H1 (cell line): ENCODE measurements at regions not wholly inside any gene's neighbourhood (a gene's known extent, or its start where the extent isn't known, plus 50 kb on each side); places are given as distances from the start of the nearest gene placed in this dataset.

Source experiments
- CTCF ChIA-PET: fragments of 300-600 bp; sonication (Branson Sonifier 250); formaldehyde crosslinking; loops from one replicate; lab custom pipeline; 2021; ENCODE audit not compliant: partially characterized antibody; lab: Charles Lee
- POLR2A ChIA-PET: fragments of 300-600 bp; sonication (Branson Sonifier 250); formaldehyde crosslinking; loops from one replicate; lab custom pipeline; 2021; ENCODE audit warnings: inconsistent platforms; ENCODE audit not compliant: partially characterized antibody; lab: Charles Lee
- DNase-seq, 2 experiments: peaks; one replicate each; pipeline versions ENCODE4 v3.0.0 to v3.0.0-alpha.2; 2010 to 2022; ENCODE audit warnings: low spot score in 2 of 2, low read depth in 1 of 2, mixed read lengths in 1 of 2
- FAIRE-seq: peaks from 2 replicates; lab custom pipeline; 2011; peaks lifted over from hg19 to GRCh38; lab: Jason Lieb, UNC
- H2AFZ ChIP-seq: 2 replicates; pipeline ENCODE4 v1.8.1; 2012; ENCODE audit warnings: low read length, inconsistent platforms
- H2AK5ac ChIP-seq: 2 replicates; pipeline ENCODE4 v1.6.1; 2013; ENCODE audit warnings: low read depth, low read length
- H2BK120ac ChIP-seq: replicated peaks from 2 replicates; pipeline ENCODE3; 2013; ENCODE audit warnings: low read depth, low read length, inconsistent platforms
- H2BK12ac ChIP-seq: 2 replicates; pipeline ENCODE4 v1.6.1; 2013; ENCODE audit warnings: low read depth, low read length
- H2BK15ac ChIP-seq: 2 replicates; pipeline ENCODE4 v1.6.1; 2013; ENCODE audit warnings: low read length
- H2BK20ac ChIP-seq: 2 replicates; pipeline ENCODE4 v1.6.1; 2013; ENCODE audit warnings: low read length
- H2BK5ac ChIP-seq: 2 replicates; pipeline ENCODE4 v1.6.1; 2013; ENCODE audit warnings: low read depth, low read length
- H3K14ac ChIP-seq: 2 replicates; pipeline ENCODE4 v1.6.1; 2013; ENCODE audit warnings: inconsistent platforms; ENCODE audit not compliant: insufficient read length
- H3K18ac ChIP-seq: 2 replicates; pipeline ENCODE4 v1.6.1; 2013; ENCODE audit warnings: low read length; ENCODE audit errors: extremely low read depth
- H3K23ac ChIP-seq: 2 replicates; pipeline ENCODE4 v1.6.1; 2013; ENCODE audit warnings: inconsistent platforms; ENCODE audit not compliant: insufficient read length
- H3K23me2 ChIP-seq: 2 replicates; pipeline ENCODE4 v1.6.1; 2013; ENCODE audit warnings: low read depth, low read length
- H3K27ac ChIP-seq: 2 replicates; pipeline ENCODE4 v1.6.1; 2011; ENCODE audit warnings: low read depth, low read length, inconsistent platforms
- H3K27me3 ChIP-seq, 4 experiments: replicated peaks in 1 of 4; 1 replicate in 1 of 4; 2 replicates in 3 of 4; pipeline versions ENCODE4 v1.6.1 to v1.8.1; 2011 to 2013; ENCODE audit warnings: low read length in 3 of 4, mild to moderate bottlenecking in 3 of 4, inconsistent platforms in 2 of 4, mixed read lengths in 2 of 4, moderate library complexity in 1 of 4; ENCODE audit not compliant: control insufficient read depth in 3 of 4, insufficient read depth in 3 of 4; ENCODE audit errors: extremely low read depth in 1 of 4
- H3K36me3 ChIP-seq, 4 experiments: 2 replicates each; pipeline versions ENCODE4 v1.6.1 to v1.8.1; 2011 to 2013; ENCODE audit warnings: mild to moderate bottlenecking in 4 of 4, low read length in 3 of 4, moderate library complexity in 2 of 4, control low read depth in 1 of 4, inconsistent platforms in 1 of 4; ENCODE audit not compliant: insufficient read depth in 4 of 4, control insufficient read depth in 2 of 4
- H3K4ac ChIP-seq: replicated peaks from 2 replicates; pipeline ENCODE3; 2013; ENCODE audit warnings: low read length, low read depth, mixed read lengths, inconsistent platforms; ENCODE audit not compliant: insufficient read length
- H3K4me1 ChIP-seq, 4 experiments: replicated peaks in 1 of 4; 1 replicate in 1 of 4; 2 replicates in 3 of 4; pipeline versions ENCODE4 v1.6.1 to v1.8.1; 2011 to 2013; ENCODE audit warnings: low read length in 3 of 4, inconsistent platforms in 2 of 4, mixed read lengths in 1 of 4; ENCODE audit not compliant: insufficient read depth in 4 of 4, control insufficient read depth in 3 of 4
- H3K4me2 ChIP-seq, 2 experiments: 2 replicates each; pipeline versions ENCODE4 v1.6.1 to v1.8.1; 2011 to 2013; ENCODE audit warnings: low read depth in 2 of 2, low read length in 2 of 2, control low read depth in 1 of 2, inconsistent platforms in 1 of 2, mild to moderate bottlenecking in 1 of 2; ENCODE audit not compliant: insufficient read depth in 1 of 2
- H3K4me3 ChIP-seq, 4 experiments: fragments of 200-600, 300-600 bp in 1 of 4; sonication (generic), shearing (Covaris generic), sonication (Bioruptor Twin) in 1 of 4; 2 replicates each; pipeline versions ENCODE4 v1.5.1 to v1.8.1; 2011 to 2016; ENCODE audit warnings: low read length in 4 of 4, low read depth in 3 of 4, control low read depth in 2 of 4, inconsistent platforms in 2 of 4, mild to moderate bottlenecking in 2 of 4, mixed read lengths in 1 of 4, moderate library complexity in 1 of 4; ENCODE audit not compliant: insufficient read depth in 2 of 4; ENCODE audit errors: extremely low read depth in 1 of 4
- H3K56ac ChIP-seq: replicated peaks from 2 replicates; pipeline ENCODE3; 2013; ENCODE audit warnings: low read depth, mild to moderate bottlenecking, mixed read lengths, low read length, inconsistent platforms; ENCODE audit not compliant: insufficient read length
- H3K79me1 ChIP-seq: 2 replicates; pipeline ENCODE4 v1.6.1; 2013; ENCODE audit warnings: low read depth, low read length, control low read depth
- H3K79me2 ChIP-seq, 2 experiments: 2 replicates each; pipeline versions ENCODE4 v1.6.1 to v1.8.1; 2012 to 2013; ENCODE audit warnings: low read length in 2 of 2, mild to moderate bottlenecking in 2 of 2, inconsistent platforms in 1 of 2; ENCODE audit not compliant: insufficient read depth in 2 of 2, control insufficient read depth in 1 of 2
- H3K9ac ChIP-seq, 4 experiments: replicated peaks in 1 of 4; 1 replicate in 1 of 4; 2 replicates in 3 of 4; pipeline versions ENCODE4 v1.6.1 to v1.8.1; 2011 to 2013; ENCODE audit warnings: low read depth in 3 of 4, low read length in 3 of 4, control low read depth in 2 of 4, mild to moderate bottlenecking in 2 of 4, moderate library complexity in 2 of 4, inconsistent platforms in 1 of 4; ENCODE audit errors: extremely low read depth in 1 of 4
- H3K9me3 ChIP-seq, 2 experiments: 2 replicates each; pipeline versions ENCODE4 v1.6.1 to v1.8.1; 2012 to 2013; ENCODE audit warnings: mild to moderate bottlenecking in 2 of 2, moderate library complexity in 2 of 2, control low read depth in 1 of 2, inconsistent platforms in 1 of 2, low read depth in 1 of 2, low read length in 1 of 2, mixed read lengths in 1 of 2; ENCODE audit not compliant: insufficient read depth in 2 of 2
- H4K20me1 ChIP-seq, 2 experiments: replicated peaks in 1 of 2; 2 replicates each; pipeline versions ENCODE3 to v1.8.1; 2011 to 2013; ENCODE audit warnings: inconsistent platforms in 2 of 2, low read length in 2 of 2, mild to moderate bottlenecking in 1 of 2; ENCODE audit not compliant: insufficient read depth in 2 of 2, control insufficient read depth in 1 of 2
- H4K5ac ChIP-seq: 2 replicates; pipeline ENCODE4 v1.6.1; 2013; ENCODE audit warnings: low read length, low read depth, mixed read lengths, inconsistent platforms; ENCODE audit not compliant: insufficient read length
- H4K8ac ChIP-seq: 2 replicates; pipeline ENCODE4 v1.8.0; 2013; ENCODE audit warnings: mild to moderate bottlenecking, moderate library complexity, low read length, inconsistent platforms; ENCODE audit not compliant: insufficient read depth; ENCODE audit errors: extremely low read depth
- H4K91ac ChIP-seq: replicated peaks from 2 replicates; pipeline ENCODE3; 2013; ENCODE audit warnings: low read length, mixed read lengths, inconsistent platforms; ENCODE audit not compliant: insufficient read length
- ASH2L ChIP-seq: fragments of 200-600, 300-600 bp; sonication (generic); IDR thresholded peaks from one replicate; pipeline ENCODE4 v1.7.1; 2017; ENCODE audit warnings: low read length
- ATF2 ChIP-seq: IDR thresholded peaks from 2 replicates; pipeline ENCODE4 v1.6.1; 2012; ENCODE audit warnings: low read length, inconsistent platforms
- CREB1 ChIP-seq: IDR thresholded peaks from 2 replicates; pipeline ENCODE4 v1.6.1; 2012; ENCODE audit warnings: inconsistent platforms
- GABPA ChIP-seq: IDR thresholded peaks from 2 replicates; pipeline ENCODE4 v1.6.1; 2011; ENCODE audit warnings: mild to moderate bottlenecking, low read length, moderate library complexity, borderline replicate concordance; ENCODE audit not compliant: insufficient read depth
- GTF2F1 ChIP-seq: IDR thresholded peaks from 2 replicates; pipeline ENCODE4 v1.6.1; 2012; ENCODE audit warnings: low read depth, low read length, improper control_type of control experiment, borderline replicate concordance
- SP1 ChIP-seq: IDR thresholded peaks from 2 replicates; pipeline ENCODE4 v1.6.1; 2011; ENCODE audit warnings: low read depth, low read length
- TAF1 ChIP-seq: IDR thresholded peaks from 2 replicates; pipeline ENCODE4 v1.6.1; 2011; ENCODE audit warnings: mild to moderate bottlenecking, low read depth, low read length
- YY1 ChIP-seq: IDR thresholded peaks from 2 replicates; pipeline ENCODE4 v1.6.1; 2011; ENCODE audit warnings: low read depth, mild to moderate bottlenecking, low read length
- WGBS, 2 experiments: shearing (Covaris generic) in 1 of 2; methylation state at CpG; one replicate each; pipeline versions ENCODE4 v1.1.6 to v1.1.7; 2013 to 2015; ENCODE audit warnings: low lambda C conversion rate in 2 of 2, mixed read lengths in 2 of 2, inconsistent platforms in 1 of 2, low coverage in 1 of 2, missing lambda C conversion rate in 1 of 2; ENCODE audit not compliant: insufficient replicate concordance in 2 of 2, insufficient coverage in 1 of 2, insufficient read length in 1 of 2; ENCODE audit errors: extremely low coverage in 1 of 2, missing lambda C conversion rate in 1 of 2; 5-methylcytosine and 5-hydroxymethylcytosine counted together

- H2BK5ac ChIP-seq = no peak overlapping the region
- no peak overlapping the region for H3K56ac ChIP-seq
- H3K4me2 ChIP-seq = no peak overlapping the region
- H3K4me1 ChIP-seq = no peaks in the 10 kb centered on the region
- WGBS, 2 experiments = 91% methylated on average over 4 of the region's 4 CpGs; no CpG with 5 or more reads in 1 of the 2 experiments
- no peak overlapping the region for H4K5ac ChIP-seq
- H4K20me1 ChIP-seq = no peaks in the 10 kb centered on the region
- no peak overlapping the region for H2BK20ac ChIP-seq
- no peak overlapping the region for H4K8ac ChIP-seq
- H3K4me3 ChIP-seq = no peak overlapping the region
- H2AFZ ChIP-seq = no peak overlapping the region
- no peaks in the 10 kb centered on the region for H3K36me3 ChIP-seq
- no peaks in the 10 kb centered on the region for H3K79me1 ChIP-seq
- no peak overlapping the region for H3K23ac ChIP-seq
- no peak overlapping the region for H3K9ac ChIP-seq
- H2BK120ac ChIP-seq = no peak overlapping the region
- ChIA-PET CTCF (interaction anchor here (0.6 kb wide), 1 partner anchor 194 kb away, joined by 3 read pairs; no protein-coding TSS in a partner anchor), POLR2A (no interaction called here)
- no peak overlapping the region for H2BK12ac ChIP-seq
- no peak for FAIRE-seq
- H3K79me2 ChIP-seq = no peaks in the 10 kb centered on the region
- no peak overlapping the region for H4K91ac ChIP-seq
- no peak overlapping the region for H3K14ac ChIP-seq
- TF ChIP-seq GTF2F1 = no peak
- TF ChIP-seq TAF1 = no peak
- TF ChIP-seq ATF2 = no peak
- no peak for TF ChIP-seq CREB1
- TF ChIP-seq YY1 = no peak
- no peak for TF ChIP-seq SP1
- TF ChIP-seq GABPA = no peak
- no peak for TF ChIP-seq ASH2L
- no peaks in the 10 kb centered on the region for H3K27me3 ChIP-seq
- H3K9me3 ChIP-seq = no peaks in the 10 kb centered on the region
- H3K18ac ChIP-seq = no peak overlapping the region
- no peak overlapping the region for H2BK15ac ChIP-seq
- H2AK5ac ChIP-seq = no peak overlapping the region
- H3K27ac ChIP-seq = no peak overlapping the region
- no peak for DNase-seq
- no peak overlapping the region for H3K4ac ChIP-seq
- no peaks in the 10 kb centered on the region for H3K23me2 ChIP-seq
Measured at GRCh38 chr3:1902416-1902815, 196.2 kb upstream of the CNTN4 start.
